GM19035 (cell line): ENCODE measurements at regions not wholly inside any gene's neighbourhood (a gene's known extent, or its start where the extent isn't known, plus 50 kb on each side); places are given as distances from the start of the nearest gene placed in this dataset.
"Not testable (repeated sequence)": the region's sequence is repeated elsewhere in the genome, so short reads cannot be mapped to it uniquely, and the experiment has no call there.

Experiments
- ATAC-seq: cut with Tn5 transposase; IDR thresholded peaks from one replicate; pipeline ENCODE4 v1.9.1; 2021; ENCODE audit not compliant: unreplicated experiment

GRCh38 chr21:36207577-36208320, 51.1 kb downstream of the DOP1B start:
- ATAC-seq: no peak

- no peak for ATAC-seq
These were observed 51.8 kb downstream of the DOP1B start for GRCh38 chr21:36208326-36209013.

DNA sequence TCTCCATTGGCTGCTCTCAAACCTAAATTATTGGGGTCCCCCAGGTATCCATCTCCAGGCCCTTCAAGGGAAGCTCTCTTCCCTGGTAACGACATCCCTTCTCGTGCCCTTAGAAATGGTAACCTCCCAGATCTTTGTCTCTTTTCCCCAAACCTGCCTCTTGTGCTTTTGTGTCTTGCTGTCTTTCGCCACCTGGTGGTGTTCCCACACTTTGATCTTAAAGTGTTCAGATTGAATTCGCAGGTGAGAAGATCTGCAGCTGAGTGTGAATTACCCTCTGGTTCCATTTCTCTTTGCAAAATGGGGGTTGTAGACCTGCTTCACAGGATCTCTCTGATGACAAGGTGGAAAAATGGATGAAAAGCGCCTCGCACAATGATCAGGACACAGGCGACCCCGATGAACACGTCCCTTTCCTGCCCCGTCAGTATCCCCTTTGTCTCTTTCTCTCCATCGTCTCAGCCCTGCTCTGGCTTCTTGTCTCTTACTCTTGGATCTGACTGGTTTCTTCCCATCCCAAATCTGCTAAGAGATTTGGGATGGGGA, 53.1 kb downstream of the DOP1B start:
- ATAC-seq: no peak

- ATAC-seq: no peak
These were observed 54.4 kb downstream of the DOP1B start for GRCh38 chr21:36210779-36211659.

DNA sequence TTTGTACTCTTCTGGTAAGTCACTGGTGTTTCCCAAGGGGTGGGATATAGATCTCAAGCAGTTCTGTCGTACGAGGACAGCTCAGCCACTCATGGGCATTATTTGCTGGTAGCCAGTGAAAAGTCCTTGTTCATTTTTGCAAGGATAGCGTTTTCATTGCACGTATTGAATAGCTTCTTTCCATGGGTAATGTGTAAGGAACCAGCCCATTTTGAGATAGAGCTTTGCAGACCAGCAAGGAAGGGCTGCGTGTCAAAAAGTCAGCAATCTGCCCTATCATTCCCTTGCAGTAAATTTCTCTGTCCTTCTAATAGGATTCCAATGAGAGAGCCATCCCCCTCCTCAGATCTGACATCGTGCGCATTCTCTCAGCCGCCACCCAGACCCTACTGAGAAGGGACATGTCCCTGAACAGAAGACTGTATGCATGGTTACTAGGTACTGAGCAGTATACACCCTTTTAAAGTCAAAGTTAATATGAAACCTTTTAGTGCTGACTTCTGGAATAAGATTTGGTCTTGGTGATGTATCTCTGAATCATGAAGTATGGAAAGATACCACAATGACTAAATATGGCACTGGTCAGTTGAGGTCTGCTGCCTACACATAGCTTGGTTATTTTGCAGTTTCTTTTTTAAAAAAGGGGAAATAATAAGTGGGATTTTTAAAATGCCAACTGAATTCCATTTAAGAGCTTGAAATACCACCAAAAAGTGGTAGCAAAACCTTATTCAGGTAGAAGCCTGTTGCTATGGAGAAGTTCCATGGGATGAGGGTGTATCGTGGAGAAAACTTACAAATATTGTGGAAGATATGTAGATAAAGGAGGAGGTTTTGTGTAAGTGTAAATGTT, 55.3 kb downstream of the DOP1B start:
- no peak for ATAC-seq

- ATAC-seq: no peak
These were observed 55.8 kb downstream of the DOP1B start for GRCh38 chr21:36212513-36212780.

GRCh38 chr21:36214561-36214960, 57.9 kb downstream of the DOP1B start:
- no peak for ATAC-seq

- ATAC-seq: no peak
These were observed 61.1 kb downstream of the DOP1B start for GRCh38 chr21:36217743-36218142.

DNA sequence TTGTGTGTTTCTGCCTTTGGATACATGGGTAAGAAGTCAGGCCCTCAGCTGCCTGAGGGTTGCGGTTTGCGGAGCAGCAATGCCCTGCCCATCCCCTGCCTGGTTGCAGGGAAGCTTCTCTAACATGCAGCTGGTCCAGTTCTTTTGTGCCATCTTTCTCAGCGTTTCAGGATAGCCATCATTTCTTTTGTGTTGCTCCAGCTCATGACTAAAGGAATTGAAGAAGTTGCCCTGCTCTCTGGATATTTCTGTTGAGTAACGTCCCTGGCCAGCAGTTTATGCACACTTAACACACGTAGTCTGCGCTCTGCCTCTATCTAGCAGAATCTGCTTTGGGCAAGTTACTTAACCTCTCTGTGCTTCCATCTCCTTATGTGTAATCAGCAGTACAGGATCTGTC, 62.1 kb downstream of the DOP1B start:
- ATAC-seq: no peak

- ATAC-seq: no peak
These were observed 66.8 kb downstream of the DOP1B start for GRCh38 chr21:36223451-36223850.

- no peak for ATAC-seq
These were observed 72.6 kb downstream of the DOP1B start for GRCh38 chr21:36229181-36229580.

- not testable (repeated sequence) for ATAC-seq
These were observed 74.8 kb downstream of the DOP1B start for GRCh38 chr21:36231444-36231843.

DNA sequence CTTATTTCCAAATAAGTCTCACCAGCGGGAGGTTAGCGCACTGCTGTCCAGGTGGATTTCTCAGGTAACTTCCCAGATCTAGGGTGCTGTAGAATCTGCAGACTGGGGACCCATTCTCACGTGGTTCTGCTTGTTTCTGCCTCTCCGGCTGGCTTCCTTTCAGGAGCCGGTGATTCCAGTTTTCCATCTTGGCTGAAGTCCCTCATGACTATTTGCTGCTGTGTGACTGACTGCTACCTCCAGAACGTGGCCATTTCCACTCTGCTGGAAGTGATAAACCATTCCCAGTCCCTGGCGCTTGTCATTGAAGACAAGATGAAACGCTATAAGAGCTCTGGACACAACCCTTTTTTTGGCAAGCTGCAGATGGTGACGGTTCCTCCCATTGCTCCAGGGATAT, 76.0 kb downstream of the DOP1B start:
- no peak for ATAC-seq

- ATAC-seq: no peak
These were observed 78.5 kb downstream of the DOP1B start for GRCh38 chr21:36235058-36235582.

GRCh38 chr21:36236052-36236730, 79.6 kb downstream of the DOP1B start:
- ATAC-seq: no peak

- ATAC-seq: no peak
These were observed 80.8 kb downstream of the DOP1B start for GRCh38 chr21:36237441-36237840.

DNA sequence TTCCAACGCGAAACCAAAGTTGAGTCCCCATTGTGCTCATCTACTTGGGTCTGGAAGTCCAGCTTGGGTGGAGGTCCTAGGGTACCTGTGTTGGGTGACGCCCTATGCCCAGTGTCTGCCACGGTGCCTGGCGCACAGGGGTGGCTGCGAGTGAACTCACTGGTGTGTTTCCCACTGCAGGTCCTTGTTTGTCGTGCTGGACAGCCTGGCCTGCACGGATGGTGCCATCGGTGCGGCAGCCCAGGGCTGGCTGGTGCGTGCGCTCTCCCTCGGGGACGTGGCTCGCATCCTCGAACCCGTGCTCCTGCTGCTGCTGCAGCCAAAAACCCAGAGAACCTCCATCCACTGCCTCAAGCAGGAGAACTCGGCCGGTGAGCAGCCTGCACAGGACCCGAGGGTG, 80.4 kb upstream of the MORC3 start:
- no peak for ATAC-seq

GRCh38 chr21:36241717-36242116, 78.3 kb upstream of the MORC3 start:
- no peak for ATAC-seq

- no peak for ATAC-seq
These were observed 74.9 kb upstream of the MORC3 start for GRCh38 chr21:36245115-36245514.

GRCh38 chr21:36245649-36246048, 74.3 kb upstream of the MORC3 start:
- no peak for ATAC-seq
